ENCODE measurements at regions not wholly inside any gene's neighbourhood (a gene's known extent, or its start where the extent isn't known, plus 50 kb on each side); places are given as distances from the start of the nearest gene placed in this dataset.

DNA sequence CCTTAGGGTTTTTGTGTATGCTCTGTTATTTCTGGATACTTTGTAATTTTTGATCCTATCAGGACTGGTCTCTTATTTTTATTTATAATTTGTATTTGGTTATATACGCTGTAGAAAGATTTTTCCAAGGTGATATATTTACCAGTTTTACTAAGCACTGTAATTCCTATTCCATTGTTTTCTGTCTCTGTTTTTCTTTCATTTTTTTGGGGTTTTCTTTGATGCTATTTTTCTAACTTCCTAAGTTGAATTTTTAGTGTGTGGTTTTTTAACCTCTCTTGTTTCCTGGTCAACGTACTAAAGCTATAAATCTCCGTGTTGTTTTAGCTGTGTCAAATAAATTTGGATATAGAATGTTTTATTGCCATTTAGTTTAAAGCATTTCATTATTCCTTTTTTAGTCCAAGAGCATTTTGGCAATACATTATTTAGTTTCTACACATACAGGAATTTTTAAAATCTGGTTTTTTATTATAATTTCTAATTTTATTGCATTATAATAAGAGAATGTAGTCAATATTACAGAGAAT, 128.1 kb upstream of the THRB start:
- Histone ChIP-seq H3K79me2 (ENCODE audit: control insufficient read depth in 1 of 2, insufficient read depth in 2 of 2, low read length in 2 of 2) (no peaks in the 10 kb centered on the region), H3K14ac (ENCODE audit: insufficient read length) (no peak overlapping the region), H2BK120ac (replicated peaks; ENCODE audit: low read depth, low read length) (no peak overlapping the region), H3K27me3 (replicated peaks in 1 of 4; ENCODE audit: control insufficient read depth in 3 of 4, extremely low read depth in 1 of 4, insufficient read depth in 3 of 4, low read length in 3 of 4) (no peaks in the 10 kb centered on the region), H3K36me3 (ENCODE audit: control insufficient read depth in 2 of 4, insufficient read depth in 4 of 4, low read length in 3 of 4) (no peaks in the 10 kb centered on the region; a peak in 1 of 8 replicates), H3K23me2 (ENCODE audit: low read depth, low read length) (no peaks in the 10 kb centered on the region), H3K4ac (replicated peaks; ENCODE audit: insufficient read length, low read depth, low read length) (no peak overlapping the region), H3K9me3 (ENCODE audit: insufficient read depth in 2 of 2, low read depth in 1 of 2, low read length in 1 of 2) (peaks cover 0 to 11% of the 10 kb centered on the region in 2 experiments; a peak in 2 of 4 replicates), H2BK15ac (ENCODE audit: low read length) (no peak overlapping the region), H2BK12ac (ENCODE audit: low read depth, low read length) (no peak overlapping the region), H2AFZ (ENCODE audit: low read length) (no peak overlapping the region), H3K4me1 (replicated peaks in 1 of 4; ENCODE audit: control insufficient read depth in 3 of 4, insufficient read depth in 4 of 4, low read length in 3 of 4) (no peaks in the 10 kb centered on the region), H3K9ac (replicated peaks in 1 of 4; ENCODE audit: extremely low read depth in 1 of 4, low read depth in 3 of 4, low read length in 3 of 4) (no peak overlapping the region), H4K20me1 (replicated peaks in 1 of 2; ENCODE audit: control insufficient read depth in 1 of 2, insufficient read depth in 2 of 2, low read length in 2 of 2) (no peaks in the 10 kb centered on the region), H4K5ac (ENCODE audit: insufficient read length, low read depth, low read length) (no peak overlapping the region), H2BK20ac (ENCODE audit: low read length) (no peak overlapping the region), H3K27ac (ENCODE audit: low read depth, low read length) (no peak overlapping the region), H4K8ac (ENCODE audit: extremely low read depth, insufficient read depth, low read length) (no peak overlapping the region), H4K91ac (replicated peaks; ENCODE audit: insufficient read length, low read length) (no peak overlapping the region), H3K4me2 (ENCODE audit: insufficient read depth in 1 of 2, low read depth in 2 of 2, low read length in 2 of 2) (no peak overlapping the region), H3K56ac (replicated peaks; ENCODE audit: insufficient read length, low read depth, low read length) (no peak overlapping the region), H3K18ac (ENCODE audit: extremely low read depth, low read length) (no peak overlapping the region), H3K79me1 (ENCODE audit: low read depth, low read length) (no peaks in the 10 kb centered on the region), H3K23ac (ENCODE audit: insufficient read length) (no peak overlapping the region), H3K4me3 (ENCODE audit: extremely low read depth in 1 of 4, insufficient read depth in 2 of 4, low read depth in 3 of 4, low read length in 4 of 4) (no peak overlapping the region), H2BK5ac (ENCODE audit: low read depth, low read length) (no peak overlapping the region), H2AK5ac (ENCODE audit: low read depth, low read length) (no peak overlapping the region)
- DNase-seq (ENCODE audit: low read depth in 1 of 2, low spot score in 2 of 2): no peak
- FAIRE-seq: no peak
- ChIA-PET POLR2A (ENCODE audit: partially characterized antibody) (no interaction called here), CTCF (ENCODE audit: partially characterized antibody) (interaction anchor here (1.0 kb wide), 1 partner anchor 288 kb away, joined by 3 read pairs; no protein-coding TSS in a partner anchor)
- 88% methylated on average over 3 of the region's 3 CpGs; no CpG with 5 or more reads in 1 of the 2 experiments for WGBS, 2 experiments (ENCODE audit: extremely low coverage in 1 of 2, insufficient coverage in 1 of 2, insufficient read length in 1 of 2, insufficient replicate concordance in 2 of 2, low coverage in 1 of 2, low lambda C conversion rate in 2 of 2, missing lambda C conversion rate in 1 of 2)
- TF ChIP-seq POLR2A (IDR thresholded peaks at IDR 0.05; ENCODE audit: control extremely low read depth in 1 of 2, low read depth in 2 of 2, low read length in 2 of 2) (no peak), TAF7 (optimal IDR thresholded peaks at IDR 0.05; ENCODE audit: borderline replicate concordance, low read depth, low read length) (no peak), CHD2 (IDR thresholded peaks at IDR 0.05; ENCODE audit: low read length) (no peak), SP4 (IDR thresholded peaks at IDR 0.05; ENCODE audit: low read length) (no peak), SAP30 (IDR thresholded peaks at IDR 0.05; ENCODE audit: insufficient read depth, insufficient replicate concordance, low read length) (no peak), POLR2AphosphoS5 (IDR thresholded peaks at IDR 0.05; ENCODE audit: low read depth, low read length) (no peak), HDAC6 (IDR thresholded peaks at IDR 0.05; ENCODE audit: low read depth, low read length) (no peak), EGR1 (IDR thresholded peaks at IDR 0.05; ENCODE audit: borderline replicate concordance, low read depth, low read length) (no peak), ASH2L (IDR thresholded peaks at IDR 0.05; ENCODE audit: low read length) (no peak), YY1 (IDR thresholded peaks at IDR 0.05; ENCODE audit: low read depth, low read length) (no peak), PHF8 (conservative IDR thresholded peaks at IDR 0.05; ENCODE audit: low read depth, low read length) (no peak), SIX5 (IDR thresholded peaks at IDR 0.05; ENCODE audit: low read depth, low read length) (no peak), NANOG (IDR thresholded peaks at IDR 0.05; ENCODE audit: insufficient read depth, low read depth, low read length, poor library complexity, severe bottlenecking) (no peak)

All from H1 (cell line).